ENCODE measurements at regions not wholly inside any gene's neighbourhood (a gene's known extent, or its start where the extent isn't known, plus 50 kb on each side); places are given as distances from the start of the nearest gene placed in this dataset.
A peak's percentile ranks its signal among the peaks of the same experiment; 100 is the strongest.
"Not testable (repeated sequence)": the region's sequence is repeated elsewhere in the genome, so short reads cannot be mapped to it uniquely, and the experiment has no call there.

- DNase-seq = no peak
Observed at GRCh38 chr6:170198298-170198697, 92.6 kb downstream of the DLL1 start.

DNA sequence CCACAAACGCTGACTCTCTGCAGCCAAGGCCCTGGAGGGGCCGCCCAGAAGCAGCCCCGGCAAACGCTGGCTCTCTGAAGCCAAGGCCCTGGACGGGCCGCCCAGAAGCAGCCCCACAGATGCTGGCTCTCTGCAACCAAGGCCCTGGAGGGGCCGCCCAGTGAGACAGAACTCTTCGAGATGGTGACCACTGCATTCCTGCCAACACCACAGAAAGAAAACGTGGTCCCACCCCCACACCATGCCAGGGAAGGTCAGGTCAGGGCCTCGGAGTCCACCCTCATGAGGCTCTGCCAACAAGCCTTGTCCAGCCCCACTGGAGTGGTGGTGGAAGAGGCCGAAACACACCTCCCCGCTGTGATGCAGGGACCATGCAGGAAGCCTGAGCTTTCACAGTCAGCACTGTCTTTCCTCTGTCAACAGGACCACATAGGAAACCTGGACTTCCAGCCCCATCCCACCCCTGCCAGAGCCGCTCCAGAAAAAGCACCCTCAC lies 97.5 kb downstream of the DLL1 start:
- DNase-seq = no peak

- DNase-seq = no peak
Observed at GRCh38 chr6:170192905-170193304, 98.0 kb downstream of the DLL1 start.

GRCh38 chr6:170192101-170192500 lies 98.8 kb downstream of the DLL1 start:
- DNase-seq = not testable (repeated sequence)

- no peak for DNase-seq
Observed at GRCh38 chr6:170190046-170190445, 100.8 kb downstream of the DLL1 start.

GRCh38 chr6:170189236-170189635 lies 101.6 kb downstream of the DLL1 start:
- DNase-seq = no peak

GRCh38 chr6:170188571-170189001 lies 102.3 kb downstream of the DLL1 start:
- no peak for DNase-seq

- DNase-seq = no peak
Observed at GRCh38 chr6:170187669-170188566, 103.0 kb downstream of the DLL1 start.

DNA sequence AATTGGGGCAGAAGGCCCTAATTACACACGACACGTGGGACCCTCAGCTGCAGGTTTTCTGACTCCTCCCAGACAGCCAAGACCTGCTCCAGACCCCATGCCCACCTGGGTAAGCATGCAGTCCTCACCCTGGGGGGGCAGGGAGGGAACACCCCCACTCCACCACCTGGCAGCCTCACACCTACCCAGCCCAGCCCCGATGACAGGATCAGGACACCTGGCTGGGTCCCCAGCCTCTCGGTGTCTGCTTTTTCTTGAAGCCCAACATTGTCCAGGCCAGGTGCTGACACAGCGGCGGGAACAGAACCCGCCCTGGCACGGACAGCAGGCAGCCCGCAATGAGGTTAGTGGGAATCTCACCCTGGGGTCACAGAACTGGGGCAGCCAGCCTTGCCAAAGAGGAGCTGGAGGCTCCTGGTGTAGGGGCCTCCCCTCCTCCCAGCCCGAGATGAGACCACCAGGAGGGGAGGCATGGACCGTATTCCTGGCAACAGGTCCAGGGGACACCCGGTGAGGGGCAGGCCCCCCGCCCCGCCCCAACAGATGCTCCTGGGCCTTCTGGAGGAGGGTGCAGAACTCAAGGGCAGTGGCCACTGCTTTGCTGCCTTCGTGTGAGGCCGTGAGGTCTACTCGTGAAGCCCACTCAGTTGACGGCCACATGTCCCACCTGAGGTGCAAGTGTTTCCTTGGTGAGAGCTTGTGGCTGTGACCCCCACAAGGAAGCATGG lies 103.8 kb downstream of the DLL1 start:
- DNase-seq = no peak

- no peak for DNase-seq
Observed at GRCh38 chr6:170186006-170186935, 104.6 kb downstream of the DLL1 start.

- DNase-seq = peak in 1 of 56 donors; percentile 58
Observed at GRCh38 chr6:170185175-170185978, 105.5 kb downstream of the DLL1 start.

GRCh38 chr6:170184316-170184715 lies 106.6 kb downstream of the DLL1 start:
- DNase-seq = no peak

DNA sequence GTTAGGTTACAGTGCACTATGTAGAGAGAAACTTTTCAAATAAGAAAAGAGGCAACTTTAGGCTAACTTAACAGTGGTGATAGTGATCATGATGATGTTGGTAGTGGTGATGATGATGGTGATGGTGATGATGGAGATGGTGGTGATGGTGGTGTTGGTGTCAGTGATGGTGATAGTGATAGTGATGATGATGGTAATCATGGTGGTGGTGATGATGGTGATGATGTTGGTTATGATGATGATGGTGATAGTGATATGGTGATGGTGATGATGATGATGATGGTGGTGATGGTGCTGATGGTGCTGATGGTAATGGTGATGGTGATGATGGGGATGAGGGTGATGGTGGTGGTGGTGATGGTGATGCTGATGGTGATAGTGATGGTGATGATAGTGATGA lies 107.4 kb downstream of the DLL1 start:
- DNase-seq = no peak

- DNase-seq = no peak
Observed at GRCh38 chr6:170182781-170183120, 108.1 kb downstream of the DLL1 start.

DNA sequence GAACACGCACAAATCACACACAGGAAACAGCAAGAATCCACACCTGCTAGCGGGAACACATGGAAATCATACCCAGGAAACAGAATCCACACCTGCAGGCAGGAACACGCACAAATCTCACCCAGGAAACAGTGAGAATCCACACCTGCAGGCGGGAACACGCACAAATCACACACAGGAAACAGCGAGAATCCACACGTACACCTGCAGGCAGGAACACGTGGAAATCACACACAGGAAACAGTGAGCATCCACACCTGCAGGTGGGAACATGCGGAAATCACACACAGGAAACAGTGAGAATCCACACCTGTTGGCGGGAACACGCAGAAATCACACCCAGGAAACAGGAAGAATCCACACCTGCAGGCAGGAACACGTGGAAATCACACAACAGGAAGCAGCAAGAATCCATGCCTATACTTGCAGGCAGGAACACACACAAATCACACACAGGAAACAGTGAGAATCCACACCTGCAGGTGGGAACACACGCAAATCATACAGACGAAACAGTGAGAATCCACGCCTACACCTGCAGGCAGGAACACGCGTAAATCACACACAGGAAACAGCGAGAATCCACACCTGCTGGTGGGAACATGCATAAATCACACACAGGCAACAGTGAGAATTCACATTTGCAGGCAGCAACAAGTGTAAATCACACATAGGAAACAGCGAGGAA lies 108.6 kb downstream of the DLL1 start:
- no peak for DNase-seq

DNA sequence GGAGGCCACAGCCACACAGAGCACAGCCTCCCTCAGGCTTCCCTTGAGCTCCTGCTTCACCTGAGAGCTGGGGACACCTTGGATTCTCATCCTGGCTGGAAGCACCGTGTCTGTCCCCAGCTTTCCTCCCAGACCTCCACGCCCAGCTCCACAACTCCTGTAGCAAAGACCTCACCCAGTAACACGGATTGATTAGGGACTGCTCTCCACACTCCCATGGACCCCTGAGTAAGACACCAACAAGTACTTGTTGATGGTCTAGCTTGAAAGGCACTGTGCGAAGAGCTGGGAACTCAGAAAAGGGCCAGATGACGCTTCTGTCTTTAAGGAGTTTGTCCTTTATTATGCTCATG lies 109.6 kb downstream of the DLL1 start:
- DNase-seq = no peak

DNA sequence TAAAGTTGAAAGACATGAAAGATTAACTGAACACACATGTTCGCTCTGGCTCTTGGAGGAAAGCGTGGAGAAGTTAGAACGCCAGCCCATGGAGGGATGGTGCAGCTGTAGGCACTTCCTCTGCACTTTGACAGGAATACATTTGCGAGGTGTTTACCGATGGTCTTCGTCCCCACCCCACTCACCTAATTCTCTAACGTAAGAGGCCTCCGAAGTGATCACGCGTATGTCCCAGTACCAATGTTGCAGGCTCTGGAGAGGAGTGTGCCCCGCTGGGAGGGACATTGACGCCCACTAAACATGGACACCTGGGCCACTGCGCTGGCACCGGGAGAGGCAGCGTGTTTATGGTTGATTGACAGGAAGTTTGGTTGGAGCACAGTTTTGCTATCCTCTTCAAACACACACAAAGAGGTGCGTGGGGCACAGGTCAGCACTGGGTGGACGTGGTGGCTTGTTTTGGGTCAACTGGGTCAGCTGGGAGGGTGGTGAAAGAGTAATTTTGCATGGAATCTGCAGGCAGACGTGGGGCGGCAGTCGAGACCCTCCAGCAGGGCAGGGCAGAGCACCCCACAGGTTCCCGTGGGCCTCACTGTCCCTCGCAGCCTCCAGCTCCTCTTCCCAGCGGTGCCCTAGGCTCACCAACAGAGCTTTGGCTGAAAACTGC lies 110.1 kb downstream of the DLL1 start:
- no peak for DNase-seq

DNA sequence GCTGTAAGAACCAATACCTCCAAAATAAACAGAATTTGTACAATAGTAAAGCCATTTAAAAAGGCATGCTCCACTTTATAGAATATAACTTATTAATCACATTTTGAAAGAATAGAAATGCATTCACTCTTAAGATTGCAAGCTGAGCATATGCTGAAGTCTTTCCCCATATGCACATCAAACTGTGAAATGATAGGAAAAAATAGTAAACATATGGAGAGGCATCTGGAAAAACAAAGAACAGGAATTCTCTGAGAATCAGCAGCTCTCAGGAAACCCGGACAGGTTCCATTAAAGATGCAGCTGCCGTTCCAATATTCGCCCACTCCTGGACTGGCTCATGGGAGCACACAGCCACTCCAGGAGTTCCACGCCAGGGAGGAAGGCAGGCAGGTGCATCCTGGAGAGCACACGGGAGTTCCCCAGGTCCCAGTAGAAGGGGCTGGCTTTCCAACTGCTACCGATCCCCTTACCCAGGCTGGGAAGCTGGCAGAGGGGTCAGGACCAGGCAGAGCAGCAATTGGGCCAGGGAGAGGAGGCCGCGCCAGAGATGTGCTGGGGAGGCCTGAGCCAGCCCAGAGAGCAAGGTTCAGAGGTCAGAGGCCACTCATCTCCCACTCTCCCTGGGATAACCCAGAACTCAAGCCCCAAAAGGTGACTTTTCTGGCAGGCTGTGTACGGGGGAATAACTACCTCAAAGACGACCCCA lies 111.1 kb downstream of the DLL1 start:
- no peak for DNase-seq
